PC-9 (cell line): ENCODE measurements at regions not wholly inside any gene's neighbourhood (a gene's known extent, or its start where the extent isn't known, plus 50 kb on each side); places are given as distances from the start of the nearest gene placed in this dataset.

Experiments
- BruUV-seq: library from RNA; stranded (reverse); fragments of 400-500 nt; replicated peaks from 2 replicates; lab custom pipeline; 2021; lab: Mats Ljungman, UMichigan
- CTCF ChIA-PET: fragments of 300-600 bp; sonication (Branson Sonifier 250); formaldehyde crosslinking; loops from one replicate; lab custom pipeline; 2022; ENCODE audit warnings: antibody characterized with exemption; lab: Charles Lee
- POLR2A ChIA-PET: fragments of 300-600 bp; sonication (Branson Sonifier 250); formaldehyde crosslinking; loops from one replicate; lab custom pipeline; 2022; ENCODE audit warnings: antibody characterized with exemption; ENCODE audit not compliant: unreplicated experiment; lab: Charles Lee
- DNase-seq, 2 experiments: peaks; one replicate each; pipeline versions ENCODE4 v3.0.0 to v3.0.0-alpha.2; 2015 to 2022; ENCODE audit warnings: mixed read lengths in 1 of 2
- H2AFZ ChIP-seq: fragments of 200-600 bp; sonication (generic); 2 replicates; pipeline ENCODE4 v1.8.1; 2017; ENCODE audit warnings: antibody characterized with exemption
- H3F3A ChIP-seq: fragments of 200-600 bp; sonication (generic); 2 replicates; pipeline ENCODE4 v1.8.1; 2017; ENCODE audit warnings: antibody characterized with exemption, mild to moderate bottlenecking, low read depth; ENCODE audit not compliant: insufficient read depth
- H3K27ac ChIP-seq: fragments of 200-600 bp; sonication (generic); 2 replicates; pipeline ENCODE4 v1.6.1; 2016; ENCODE audit warnings: mixed run types
- H3K27me3 ChIP-seq: fragments of 200-600 bp; sonication (generic); 2 replicates; pipeline ENCODE4 v1.6.1; 2016; ENCODE audit warnings: low read depth, mixed run types; ENCODE audit not compliant: insufficient read depth
- H3K36me3 ChIP-seq: fragments of 200-600 bp; sonication (generic); 2 replicates; pipeline ENCODE4 v1.6.1; 2016; ENCODE audit warnings: low read depth, mixed run types
- H3K4me1 ChIP-seq: fragments of 200-600 bp; sonication (generic); replicated peaks from 2 replicates; pipeline ENCODE4 v1.6.1; 2016; ENCODE audit warnings: mixed run types; ENCODE audit not compliant: insufficient read depth
- H3K4me2 ChIP-seq: fragments of 200-600 bp; sonication (generic); 2 replicates; pipeline ENCODE4 v1.6.1; 2017; ENCODE audit warnings: mixed run types
- H3K4me3 ChIP-seq: fragments of 200-600 bp; sonication (generic); 2 replicates; pipeline ENCODE4 v1.6.1; 2016; ENCODE audit warnings: mixed run types
- H3K79me2 ChIP-seq: fragments of 200-600 bp; sonication (generic); 2 replicates; pipeline ENCODE4 v1.6.1; 2017; ENCODE audit warnings: low read depth, mixed run types
- H3K9me2 ChIP-seq: fragments of 200-600 bp; sonication (generic); 2 replicates; pipeline ENCODE4 v1.8.1; 2017; ENCODE audit warnings: mild to moderate bottlenecking; ENCODE audit not compliant: insufficient read depth
- H3K9me3 ChIP-seq: fragments of 200-600 bp; sonication (generic); 2 replicates; pipeline ENCODE4 v1.8.1; 2016; ENCODE audit warnings: low read depth; ENCODE audit not compliant: insufficient read depth
- H4K20me1 ChIP-seq: fragments of 200-600 bp; sonication (generic); 2 replicates; pipeline ENCODE4 v1.8.1; 2017; ENCODE audit not compliant: insufficient read depth
- CTCF ChIP-seq: fragments of 200-600 bp; sonication (generic); conservative IDR thresholded peaks from 2 replicates; pipeline ENCODE4 v1.6.1; 2017; ENCODE audit warnings: mixed run types, antibody characterized with exemption, mild to moderate bottlenecking, moderate library complexity
- EZH2 ChIP-seq: fragments of 200-600 bp; sonication (generic); IDR thresholded peaks from 2 replicates; pipeline ENCODE4 v1.8.0; 2017; ENCODE audit warnings: antibody characterized with exemption, low read depth
- intact Hi-C: fragments of 100-400 bp; cut with micrococcal nuclease; formaldehyde crosslinking; loops from one replicate; pipeline ENCODE4 v1.10.0; 2022; ENCODE audit not compliant: unreplicated experiment

- CTCF ChIA-PET: no interaction called here
- H3K36me3 ChIP-seq: no peaks in the 10 kb centered on the region
- DNase-seq: no peak
- BruUV-seq: no TSS peak
- intact Hi-C loops: no loop called here
- no peak overlapping the region for H3K4me3 ChIP-seq
- no peaks in the 10 kb centered on the region for H3F3A ChIP-seq
- H2AFZ ChIP-seq: no peak overlapping the region
- H3K9me2 ChIP-seq: no peaks in the 10 kb centered on the region; the same call in 1 of the 2 replicates
- no peaks in the 10 kb centered on the region for H3K9me3 ChIP-seq
- H3K4me1 ChIP-seq: no peaks in the 10 kb centered on the region
- TF ChIP-seq CTCF (no peak), EZH2 (no peak)
- H3K27ac ChIP-seq: no peak overlapping the region
- no peaks in the 10 kb centered on the region for H3K79me2 ChIP-seq
- POLR2A ChIA-PET: no interaction called here
- H3K4me2 ChIP-seq: no peak overlapping the region
- no peaks in the 10 kb centered on the region for H3K27me3 ChIP-seq
- no peaks in the 10 kb centered on the region for H4K20me1 ChIP-seq
Measured at GRCh38 chr1:74908131-74908530, 175.2 kb downstream of the TYW3 start.

GRCh38 chr1:74908797-74909196 is 175.8 kb downstream of the TYW3 start:
- Histone ChIP-seq H3K4me2 (no peak overlapping the region), H3K4me3 (no peak overlapping the region), H3K79me2 (no peaks in the 10 kb centered on the region), H2AFZ (no peak overlapping the region), H3F3A (no peaks in the 10 kb centered on the region), H3K27ac (no peak overlapping the region), H3K4me1 (no peaks in the 10 kb centered on the region), H3K27me3 (no peaks in the 10 kb centered on the region), H4K20me1 (no peaks in the 10 kb centered on the region), H3K9me3 (no peaks in the 10 kb centered on the region), H3K36me3 (no peaks in the 10 kb centered on the region), H3K9me2 (no peaks in the 10 kb centered on the region; the same call in 1 of the 2 replicates)
- TF ChIP-seq CTCF: no peak
- no peak for TF ChIP-seq EZH2
- no peak for DNase-seq
- intact Hi-C loops: no loop called here
- ChIA-PET CTCF (no interaction called here), POLR2A (no interaction called here)
- no TSS peak for BruUV-seq

GRCh38 chr1:74913978-74914377 is 181.0 kb downstream of the TYW3 start:
- POLR2A ChIA-PET: no interaction called here
- Histone ChIP-seq H3K4me2 (no peak overlapping the region), H3K9me2 (no peaks in the 10 kb centered on the region; the same call in 1 of the 2 replicates), H3F3A (no peaks in the 10 kb centered on the region), H2AFZ (no peak overlapping the region), H4K20me1 (no peaks in the 10 kb centered on the region), H3K36me3 (no peaks in the 10 kb centered on the region), H3K4me1 (no peaks in the 10 kb centered on the region), H3K9me3 (no peaks in the 10 kb centered on the region), H3K27me3 (no peaks in the 10 kb centered on the region), H3K4me3 (no peak overlapping the region), H3K27ac (no peak overlapping the region), H3K79me2 (no peaks in the 10 kb centered on the region)
- BruUV-seq: no TSS peak
- intact Hi-C loops: no loop called here
- DNase-seq: no peak
- TF ChIP-seq EZH2 (no peak), CTCF (no peak)
- CTCF ChIA-PET: no interaction called here
